ENCODE measurements at regions not wholly inside any gene's neighbourhood (a gene's known extent, or its start where the extent isn't known, plus 50 kb on each side); places are given as distances from the start of the nearest gene placed in this dataset.

- no peak for DNase-seq
- H3K27ac Mint-ChIP-seq (ENCODE audit: unreplicated experiment) = peak overlapping the region; percentile 24
- no peak overlapping the region for H3K4me3 Mint-ChIP-seq (ENCODE audit: unreplicated experiment)
- H3K36me3 Mint-ChIP-seq (ENCODE audit: unreplicated experiment) = no peaks in the 10 kb centered on the region
- TF ChIP-seq, protein P1, sequence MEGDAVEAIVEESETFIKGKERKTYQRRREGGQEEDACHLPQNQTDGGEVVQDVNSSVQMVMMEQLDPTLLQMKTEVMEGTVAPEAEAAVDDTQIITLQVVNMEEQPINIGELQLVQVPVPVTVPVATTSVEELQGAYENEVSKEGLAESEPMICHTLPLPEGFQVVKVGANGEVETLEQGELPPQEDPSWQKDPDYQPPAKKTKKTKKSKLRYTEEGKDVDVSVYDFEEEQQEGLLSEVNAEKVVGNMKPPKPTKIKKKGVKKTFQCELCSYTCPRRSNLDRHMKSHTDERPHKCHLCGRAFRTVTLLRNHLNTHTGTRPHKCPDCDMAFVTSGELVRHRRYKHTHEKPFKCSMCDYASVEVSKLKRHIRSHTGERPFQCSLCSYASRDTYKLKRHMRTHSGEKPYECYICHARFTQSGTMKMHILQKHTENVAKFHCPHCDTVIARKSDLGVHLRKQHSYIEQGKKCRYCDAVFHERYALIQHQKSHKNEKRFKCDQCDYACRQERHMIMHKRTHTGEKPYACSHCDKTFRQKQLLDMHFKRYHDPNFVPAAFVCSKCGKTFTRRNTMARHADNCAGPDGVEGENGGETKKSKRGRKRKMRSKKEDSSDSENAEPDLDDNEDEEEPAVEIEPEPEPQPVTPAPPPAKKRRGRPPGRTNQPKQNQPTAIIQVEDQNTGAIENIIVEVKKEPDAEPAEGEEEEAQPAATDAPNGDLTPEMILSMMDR (IDR thresholded peaks at IDR 0.05; ENCODE audit: partially characterized antibody, unreplicated experiment) = no peak
- H3K9me3 Mint-ChIP-seq (ENCODE audit: unreplicated experiment) = peaks cover 2% of the 10 kb centered on the region
- no peaks in the 10 kb centered on the region for H3K27me3 Mint-ChIP-seq (ENCODE audit: unreplicated experiment)
- peaks cover 10% of the 10 kb centered on the region for H3K4me1 Mint-ChIP-seq (ENCODE audit: low read depth, unreplicated experiment)
Observed at GRCh38 chr21:14876524-14876840, 188.3 kb downstream of the NRIP1 start.

- Mint-ChIP-seq H3K4me1 (ENCODE audit: low read depth, unreplicated experiment) (peaks cover 10% of the 10 kb centered on the region), H3K27ac (ENCODE audit: unreplicated experiment) (no peak overlapping the region)
- TF ChIP-seq, protein P1 (IDR thresholded peaks at IDR 0.05; ENCODE audit: partially characterized antibody, unreplicated experiment) = no peak
Observed at GRCh38 chr21:14875704-14876523, 188.9 kb downstream of the NRIP1 start.

GRCh38 chr21:14875186-14875585 is 189.6 kb downstream of the NRIP1 start:
- Mint-ChIP-seq H3K4me1 (ENCODE audit: low read depth, unreplicated experiment) (peaks cover 10% of the 10 kb centered on the region), H3K27ac (ENCODE audit: unreplicated experiment) (no peak overlapping the region), H3K9me3 (ENCODE audit: unreplicated experiment) (peaks cover 2% of the 10 kb centered on the region), H3K36me3 (ENCODE audit: unreplicated experiment) (no peaks in the 10 kb centered on the region), H3K4me3 (ENCODE audit: unreplicated experiment) (no peak overlapping the region), H3K27me3 (ENCODE audit: unreplicated experiment) (no peaks in the 10 kb centered on the region)
- DNase-seq = no peak
- TF ChIP-seq, protein P1 (IDR thresholded peaks at IDR 0.05; ENCODE audit: partially characterized antibody, unreplicated experiment) = no peak

More at GRCh38 chr21:14875704-14876523, 188.9 kb downstream of the NRIP1 start:
- no peaks in the 10 kb centered on the region for H3K27me3 Mint-ChIP-seq (ENCODE audit: unreplicated experiment)
- peaks cover 2% of the 10 kb centered on the region for H3K9me3 Mint-ChIP-seq (ENCODE audit: unreplicated experiment)
- DNase-seq = no peak
- no peak overlapping the region for H3K4me3 Mint-ChIP-seq (ENCODE audit: unreplicated experiment)
- no peaks in the 10 kb centered on the region for H3K36me3 Mint-ChIP-seq (ENCODE audit: unreplicated experiment)

GRCh38 chr21:14874379-14874778 is 190.4 kb downstream of the NRIP1 start:
- H3K4me3 Mint-ChIP-seq (ENCODE audit: unreplicated experiment) = no peak overlapping the region
- H3K9me3 Mint-ChIP-seq (ENCODE audit: unreplicated experiment) = peaks cover 2% of the 10 kb centered on the region
- TF ChIP-seq, protein P1 (IDR thresholded peaks at IDR 0.05; ENCODE audit: partially characterized antibody, unreplicated experiment) = no peak
- H3K27ac Mint-ChIP-seq (ENCODE audit: unreplicated experiment) = no peak overlapping the region
- H3K27me3 Mint-ChIP-seq (ENCODE audit: unreplicated experiment) = no peaks in the 10 kb centered on the region
- peaks cover 10% of the 10 kb centered on the region for H3K4me1 Mint-ChIP-seq (ENCODE audit: low read depth, unreplicated experiment)
- H3K36me3 Mint-ChIP-seq (ENCODE audit: unreplicated experiment) = no peaks in the 10 kb centered on the region
- no peak for DNase-seq

DNA sequence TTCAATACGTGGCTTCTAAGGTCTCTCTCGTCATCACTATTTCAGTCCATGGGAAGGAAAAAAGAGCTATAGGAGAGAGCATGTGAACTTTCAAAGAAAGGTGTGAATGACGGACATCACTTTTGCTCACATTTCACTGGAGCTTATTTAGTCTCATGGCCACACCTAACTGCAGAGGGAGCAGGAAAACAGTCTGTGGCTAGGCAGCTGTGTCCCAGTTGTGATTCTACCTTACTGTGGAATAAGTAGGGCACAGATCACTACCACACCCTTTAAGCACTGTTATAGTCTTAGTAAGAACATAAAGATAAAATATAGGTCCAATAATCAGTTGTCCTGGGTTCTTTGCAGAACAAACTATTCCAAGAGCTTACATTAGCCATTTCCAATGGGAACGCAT is 192.9 kb downstream of the NRIP1 start:
- TF ChIP-seq, protein P1 (IDR thresholded peaks at IDR 0.05; ENCODE audit: partially characterized antibody, unreplicated experiment) = no peak
- no peak for DNase-seq
- peaks cover 10% of the 10 kb centered on the region for H3K4me1 Mint-ChIP-seq (ENCODE audit: low read depth, unreplicated experiment)

More for the DNA sequence above, 192.9 kb downstream of the NRIP1 start:
- H3K36me3 Mint-ChIP-seq (ENCODE audit: unreplicated experiment) = no peaks in the 10 kb centered on the region
- H3K4me3 Mint-ChIP-seq (ENCODE audit: unreplicated experiment) = no peak overlapping the region
- peaks cover 2% of the 10 kb centered on the region for H3K9me3 Mint-ChIP-seq (ENCODE audit: unreplicated experiment)
- H3K27ac Mint-ChIP-seq (ENCODE audit: unreplicated experiment) = no peak overlapping the region
- H3K27me3 Mint-ChIP-seq (ENCODE audit: unreplicated experiment) = no peaks in the 10 kb centered on the region
